ENCODE measurements at regions not wholly inside any gene's neighbourhood (a gene's known extent, or its start where the extent isn't known, plus 50 kb on each side); places are given as distances from the start of the nearest gene placed in this dataset.

DNA sequence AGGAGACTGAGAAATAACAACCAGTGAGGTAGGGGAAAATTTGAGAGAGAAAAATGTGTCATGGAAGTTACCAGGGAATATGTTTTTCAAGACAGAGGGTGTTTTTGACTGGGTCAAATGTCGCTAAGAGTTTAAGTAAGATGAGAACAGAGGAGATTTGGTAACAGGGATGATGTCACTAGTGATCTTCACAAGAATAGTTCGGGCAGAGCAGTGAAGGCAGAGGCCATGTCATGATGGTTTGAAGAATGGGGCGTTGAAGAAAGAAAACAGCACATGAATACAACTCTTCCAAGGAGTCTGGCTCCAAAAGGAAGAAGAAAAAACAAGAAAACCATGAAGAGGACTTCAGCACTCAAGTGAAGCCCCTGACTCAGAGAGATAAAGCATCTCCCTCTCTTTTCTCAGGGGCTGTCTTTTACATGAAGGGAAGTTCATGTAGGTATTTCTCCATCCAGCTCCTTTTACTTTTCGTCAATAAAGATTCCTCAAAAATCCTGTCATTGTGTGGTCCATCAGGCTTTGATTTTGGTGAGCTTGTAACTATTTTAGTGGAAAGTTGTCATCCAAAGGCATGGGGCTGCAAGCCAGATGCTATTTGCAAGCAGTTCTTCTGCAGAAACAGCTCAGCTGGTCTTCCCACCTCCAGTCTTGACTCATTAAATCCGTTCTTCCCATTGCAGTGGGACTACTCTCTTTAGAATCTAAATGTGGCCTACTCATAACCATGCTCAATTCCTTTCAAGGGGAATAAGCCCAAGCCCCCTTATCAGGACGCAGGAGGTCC lies 397.3 kb downstream of the LMX1A start:
- intact Hi-C loops (cut with DNase I): no loop called here
- DNase-seq (ENCODE audit: low spot score): no peak

DNA sequence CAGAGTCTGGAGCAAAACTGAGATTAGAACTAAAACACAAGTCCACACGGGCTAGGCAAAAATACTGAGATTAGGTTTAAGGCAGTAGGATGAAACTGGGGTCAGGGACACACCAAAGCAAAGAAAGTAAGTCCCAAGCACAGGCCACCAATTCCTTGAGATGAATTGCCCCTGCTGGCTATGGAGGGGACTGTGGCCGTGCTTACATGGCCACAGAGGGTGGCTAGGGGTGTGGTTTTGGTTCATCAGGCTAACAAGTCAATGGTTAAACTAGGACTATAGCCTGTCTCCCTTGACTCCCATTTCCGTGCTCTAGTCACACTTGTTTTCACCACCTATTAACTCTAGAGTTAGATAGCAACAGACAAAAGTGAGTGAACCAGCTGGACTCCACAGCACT lies 394.8 kb downstream of the PBX1 start:
- intact Hi-C loops (cut with DNase I): no loop called here
- no peak for DNase-seq (ENCODE audit: low spot score)

DNA sequence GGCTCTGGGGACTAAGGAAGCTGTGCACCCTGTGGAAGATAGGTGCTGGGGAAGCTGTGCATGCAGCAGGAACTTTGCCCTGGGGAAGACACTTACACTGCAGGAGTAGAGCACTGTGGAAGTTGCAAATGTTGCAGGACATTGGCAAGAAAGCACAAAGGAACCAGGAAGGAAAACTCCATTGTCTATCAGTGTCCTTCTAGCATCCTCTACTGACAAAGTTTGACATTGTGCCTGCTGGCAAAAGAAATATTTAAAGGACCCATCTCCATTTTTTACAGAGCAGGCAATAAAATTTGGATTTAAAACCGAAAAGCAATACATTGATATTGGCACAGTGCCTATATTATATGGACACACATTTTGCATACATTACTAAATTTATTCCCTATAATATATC lies 394.1 kb downstream of the PBX1 start:
- DNase-seq (ENCODE audit: low spot score): no peak
- intact Hi-C loops (cut with DNase I): no loop called here

DNA sequence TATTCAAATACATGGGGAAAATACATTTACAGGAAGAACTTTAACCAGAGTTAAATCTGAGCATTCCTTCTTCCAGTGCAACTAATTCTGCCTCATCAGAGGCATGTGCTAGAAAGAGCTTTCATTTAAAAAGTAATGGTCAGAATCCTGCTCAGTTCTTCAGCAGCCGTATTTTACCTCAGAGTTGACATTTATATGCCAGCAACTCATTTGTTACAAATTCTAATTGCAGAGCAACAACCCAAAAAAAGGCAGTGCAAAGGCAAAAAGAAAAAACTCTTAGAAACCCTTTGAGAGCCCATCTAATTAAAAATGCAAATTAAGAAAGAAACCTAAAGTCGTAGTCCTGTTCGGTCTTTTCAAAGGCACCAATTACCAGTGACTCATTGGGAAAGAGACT lies 392.5 kb downstream of the PBX1 start:
- intact Hi-C loops (cut with DNase I): no loop called here

DNA sequence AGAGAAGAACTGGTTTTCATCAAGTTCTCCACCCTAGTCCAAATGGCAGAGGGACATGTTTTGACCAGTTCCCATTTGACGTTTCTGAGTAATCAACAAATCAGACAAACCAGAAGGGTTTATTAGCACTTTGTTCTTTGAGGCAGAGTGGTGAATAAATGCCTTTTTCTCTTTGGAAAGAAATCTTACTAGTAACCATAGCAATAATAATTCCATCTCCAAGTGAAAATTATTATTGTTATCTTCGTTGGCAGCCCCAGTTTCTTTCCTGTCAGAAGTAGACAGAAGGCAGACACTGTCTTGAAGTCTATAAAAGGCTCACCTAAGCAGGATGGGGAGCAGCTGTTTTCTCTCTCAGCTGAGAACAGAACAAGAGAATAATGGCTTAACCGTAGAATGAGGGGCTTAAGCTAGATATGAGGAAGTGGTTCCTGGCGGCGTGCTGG lies 391.6 kb downstream of the PBX1 start:
- intact Hi-C loops (cut with DNase I): no loop called here
- no peak for DNase-seq (ENCODE audit: low spot score)

More for the DNA sequence above, 392.5 kb downstream of the PBX1 start:
- no peak for DNase-seq (ENCODE audit: low spot score)

DNA sequence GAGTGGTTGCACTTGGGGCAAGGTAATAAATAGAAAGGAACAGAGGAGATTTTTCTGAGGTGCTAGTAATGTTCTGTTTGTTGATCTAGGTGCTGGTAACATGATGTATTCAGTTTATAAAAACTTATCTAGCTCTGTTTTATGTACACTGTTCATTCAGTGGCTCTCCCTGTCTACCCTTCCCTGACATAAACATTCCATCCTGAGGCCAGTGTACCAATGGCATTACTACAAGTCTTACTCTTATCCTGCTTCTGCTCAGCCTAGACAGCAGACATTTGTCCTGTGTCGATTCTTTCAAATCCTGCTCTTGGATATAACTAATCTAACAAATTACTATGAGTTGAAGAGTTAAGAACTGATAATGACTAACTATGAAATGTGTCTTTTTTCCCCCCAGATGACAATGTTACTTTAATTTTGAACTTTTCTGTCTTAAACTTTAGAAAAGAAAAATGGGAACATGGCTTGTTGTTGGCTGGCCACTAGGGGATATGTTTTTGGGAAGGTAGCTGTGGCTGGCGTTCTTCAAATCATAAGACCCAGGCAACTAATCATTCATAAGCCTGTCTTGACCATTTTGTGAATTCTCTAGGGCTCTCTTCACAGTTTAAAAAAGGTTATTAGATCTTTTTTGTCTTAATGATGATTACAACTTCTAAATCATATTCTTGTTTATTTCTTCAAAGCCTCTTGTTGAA lies 390.9 kb downstream of the PBX1 start:
- intact Hi-C loops (cut with DNase I): no loop called here
- no peak for DNase-seq (ENCODE audit: low spot score)

DNA sequence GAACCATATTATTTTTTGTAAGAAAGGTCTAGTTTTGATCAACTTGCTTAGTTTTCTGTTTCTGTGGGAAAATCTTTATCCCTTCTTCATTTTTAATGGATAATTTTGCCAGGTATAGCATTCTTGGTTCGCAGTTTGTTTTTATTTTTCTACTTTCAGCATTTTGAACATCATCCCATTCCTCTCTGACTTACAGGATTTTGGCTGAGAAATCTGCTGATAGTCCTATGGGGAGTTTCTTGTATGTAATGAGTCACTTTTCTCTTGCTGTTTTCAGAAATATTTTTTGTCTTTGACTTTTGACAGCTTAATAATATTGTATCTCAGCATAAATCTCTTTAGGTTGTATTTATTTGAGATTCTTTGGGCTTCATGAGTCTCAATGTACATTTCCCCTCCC lies 389.1 kb downstream of the PBX1 start:
- no peak for DNase-seq (ENCODE audit: low spot score)

DNA sequence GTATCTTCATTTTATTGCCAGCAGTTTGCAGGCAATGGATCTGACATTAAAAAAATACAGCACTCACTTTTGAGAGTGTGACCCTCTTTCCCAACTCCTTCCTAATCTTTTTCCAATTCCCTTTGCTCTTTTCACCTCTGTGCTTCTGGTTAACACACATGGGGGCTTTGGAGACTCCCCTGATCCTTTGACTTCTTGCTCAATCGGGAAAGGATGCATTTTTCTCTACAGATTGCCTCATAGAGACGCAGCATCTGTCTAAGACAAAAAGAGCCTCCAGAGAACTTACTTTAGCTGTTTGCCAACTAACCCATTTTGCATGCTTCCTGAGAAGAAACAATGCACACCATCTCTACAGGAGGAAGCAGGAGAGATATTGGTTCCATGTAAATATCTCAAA lies 378.3 kb downstream of the PBX1 start:
- DNase-seq (ENCODE audit: low spot score): no peak
- intact Hi-C loops (cut with DNase I): no loop called here

More for the DNA sequence above, 389.1 kb downstream of the PBX1 start:
- intact Hi-C loops (cut with DNase I): no loop called here

DNA sequence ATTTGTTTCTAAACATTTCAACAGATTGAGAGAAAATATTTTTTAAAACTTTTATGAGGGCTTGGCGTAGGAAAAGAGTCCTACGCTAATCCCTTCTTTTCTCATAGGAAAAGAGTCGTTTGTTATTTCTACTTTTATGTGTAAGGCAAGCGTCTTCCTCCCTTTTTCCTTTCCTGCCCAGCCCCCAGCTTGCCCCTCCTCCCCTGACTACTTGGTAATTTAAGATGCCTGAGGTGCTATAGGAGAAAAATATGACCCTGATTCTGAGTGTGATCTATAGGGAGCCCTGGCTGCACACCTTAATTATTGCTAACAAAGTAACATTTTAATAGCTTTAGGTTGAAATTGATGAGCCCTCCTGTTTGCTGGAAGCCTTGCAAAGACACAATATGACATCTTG lies 373.6 kb downstream of the PBX1 start:
- DNase-seq (ENCODE audit: low spot score): no peak
- intact Hi-C loops (cut with DNase I): loop anchor here (5.0 kb wide), 1 partner anchor 45 kb away; no protein-coding TSS in a partner anchor

DNA sequence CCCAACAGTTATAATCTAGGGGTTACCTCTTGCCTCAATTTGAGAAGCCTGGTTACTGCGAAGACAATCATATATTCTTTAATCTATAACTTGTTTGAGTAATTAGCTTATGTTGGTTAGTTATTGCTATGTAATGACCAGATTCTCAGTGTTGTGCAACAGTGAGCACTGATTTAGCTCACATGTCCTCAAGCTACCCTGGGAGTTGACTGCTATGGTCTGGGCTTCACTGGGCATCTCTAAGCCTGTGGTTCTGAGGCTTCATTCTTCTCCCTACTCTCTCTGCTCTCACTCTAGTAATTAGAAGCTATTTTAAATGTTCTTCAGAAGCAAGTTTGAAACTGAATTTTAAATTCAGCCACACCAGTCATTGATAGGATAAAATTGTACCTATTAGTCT lies 371.8 kb downstream of the PBX1 start:
- intact Hi-C loops (cut with DNase I): loop anchor here (5.0 kb wide), 1 partner anchor 46 kb away; no protein-coding TSS in a partner anchor

DNA sequence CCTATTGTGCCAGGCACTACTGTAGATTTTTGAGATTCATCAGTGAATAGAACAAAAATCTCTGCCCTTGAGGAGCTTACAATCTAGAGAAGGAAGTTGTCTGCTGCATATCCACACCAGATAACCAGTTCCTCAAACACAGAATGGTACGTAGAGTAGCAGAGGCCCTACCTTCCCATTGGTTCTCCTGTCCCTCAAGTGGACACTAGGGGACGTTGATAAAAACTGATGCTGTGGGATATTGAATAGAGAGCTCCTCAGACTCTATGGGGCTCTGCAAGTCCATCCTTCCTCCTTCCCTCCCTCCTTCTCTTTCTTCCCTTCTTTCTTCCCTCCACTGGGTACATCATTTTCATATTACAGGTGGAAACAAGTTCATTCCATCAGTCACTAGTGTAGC lies 371.3 kb downstream of the PBX1 start:
- no peak for DNase-seq (ENCODE audit: low spot score)
- intact Hi-C loops (cut with DNase I): loop anchor here (5.0 kb wide), 1 partner anchor 47 kb away; no protein-coding TSS in a partner anchor

More for the DNA sequence above, 371.8 kb downstream of the PBX1 start:
- no peak for DNase-seq (ENCODE audit: low spot score)

DNA sequence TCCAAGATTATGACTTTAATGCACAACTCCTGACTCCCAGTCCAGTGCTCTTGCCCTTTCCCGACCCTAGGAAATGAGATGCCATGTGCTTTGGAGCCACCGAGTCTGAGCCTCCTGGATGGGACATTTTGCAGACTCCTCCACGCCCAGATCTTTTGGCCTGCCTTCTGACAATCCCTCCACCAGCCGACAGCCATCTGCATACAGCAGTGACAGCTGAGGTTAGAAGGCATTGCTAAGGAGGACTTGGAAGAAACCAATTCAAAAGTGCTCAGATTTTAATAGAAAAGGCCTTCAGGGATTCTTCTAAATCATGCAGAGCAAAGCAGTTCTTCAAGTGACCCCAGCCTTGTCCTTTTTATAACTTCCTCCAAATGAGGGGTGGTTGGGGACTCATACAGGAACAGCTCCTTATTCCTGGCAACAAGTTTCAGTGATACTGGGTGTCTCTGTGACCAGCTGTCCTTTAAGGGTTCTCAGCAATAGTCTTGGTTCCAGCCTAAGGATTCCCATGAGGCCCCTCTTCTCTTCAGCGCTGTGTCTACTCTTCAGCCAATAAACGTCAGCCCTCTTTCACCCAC lies 369.3 kb downstream of the PBX1 start:
- intact Hi-C loops (cut with DNase I): no loop called here
- no peak for DNase-seq (ENCODE audit: low spot score)

DNA sequence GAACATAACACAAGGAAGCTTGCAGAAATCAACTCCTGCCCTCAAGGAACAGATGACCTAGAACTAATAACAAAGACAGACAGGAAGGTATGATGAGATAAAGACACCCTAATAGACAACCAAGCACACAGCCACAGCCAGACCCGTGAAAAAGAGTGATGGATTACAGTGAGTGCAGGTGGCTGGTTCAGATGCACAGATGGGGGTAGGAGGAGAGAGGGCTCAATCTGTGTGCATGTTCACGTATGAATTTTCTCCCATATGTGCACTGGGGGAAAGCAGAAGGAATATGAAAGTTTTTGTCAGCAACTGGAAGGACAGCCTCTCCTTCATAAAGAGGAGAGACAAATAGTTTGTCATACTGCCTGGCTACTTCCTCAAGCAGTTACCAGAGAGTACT lies 367.1 kb downstream of the PBX1 start:
- intact Hi-C loops (cut with DNase I): no loop called here
- no peak for DNase-seq (ENCODE audit: low spot score)

DNA sequence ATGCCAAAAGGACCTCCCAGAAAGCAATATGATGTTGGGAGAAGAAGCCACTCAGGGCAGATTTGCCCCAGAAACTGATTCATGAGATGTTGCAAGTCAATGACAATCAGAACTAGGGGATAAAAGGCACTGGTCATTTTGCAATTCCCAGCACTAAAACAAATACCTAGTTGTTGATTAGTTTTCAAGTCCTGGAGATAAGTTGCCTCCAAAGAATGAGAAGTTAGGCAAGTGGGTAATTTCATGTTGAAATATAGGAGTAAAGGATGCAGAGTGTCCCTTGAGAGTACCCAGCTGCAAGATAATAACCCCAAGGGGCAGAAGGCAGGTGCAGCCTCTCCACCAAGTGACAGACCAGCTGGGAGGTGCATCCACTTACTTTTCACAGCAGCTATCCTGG lies 363.6 kb downstream of the PBX1 start:
- intact Hi-C loops (cut with DNase I): no loop called here
- DNase-seq (ENCODE audit: low spot score): no peak

DNA sequence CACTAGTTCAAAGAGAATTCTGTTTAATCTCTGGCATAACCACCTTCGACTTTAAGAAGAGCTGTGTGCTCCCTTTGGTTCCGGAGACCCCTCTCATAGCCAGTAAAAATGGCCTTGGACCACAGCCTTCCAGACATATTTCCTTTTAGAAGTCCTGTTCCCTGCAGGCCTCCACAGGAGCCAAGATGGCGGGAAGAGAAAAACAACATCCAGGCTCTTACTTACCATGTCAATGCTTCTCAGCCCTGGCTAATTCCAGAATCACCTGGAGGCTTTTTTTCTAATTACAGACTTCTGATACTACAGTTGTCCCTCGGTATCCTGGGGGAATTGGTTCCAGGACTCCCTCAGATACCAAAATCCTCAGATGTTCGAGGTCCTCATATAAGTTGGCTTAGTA lies 362.5 kb downstream of the PBX1 start:
- intact Hi-C loops (cut with DNase I): no loop called here
- DNase-seq (ENCODE audit: low spot score): no peak

DNA sequence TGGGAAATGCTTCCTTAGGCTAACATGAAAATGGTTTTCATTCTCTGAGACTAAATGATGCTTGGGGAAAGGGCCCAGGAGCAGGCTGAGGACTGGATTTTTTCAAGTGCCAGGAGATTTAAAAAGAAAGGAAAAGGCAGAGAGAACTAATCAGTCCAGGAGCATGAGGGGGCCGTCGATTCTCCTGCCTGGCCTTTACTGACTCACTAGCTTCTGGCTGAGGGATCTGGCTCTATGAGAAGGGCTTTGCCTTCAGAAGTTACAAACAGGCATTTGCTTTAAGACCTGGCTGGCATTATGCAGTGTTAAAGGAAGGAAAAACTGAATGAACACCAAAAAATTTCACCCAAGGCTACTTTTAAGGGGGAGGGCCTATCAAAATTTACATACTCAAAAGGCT lies 359.2 kb downstream of the PBX1 start:
- intact Hi-C loops (cut with DNase I): loop anchor here (10.0 kb wide), 2 partner anchors 303 to 473 kb away; no protein-coding TSS in a partner anchor

DNA sequence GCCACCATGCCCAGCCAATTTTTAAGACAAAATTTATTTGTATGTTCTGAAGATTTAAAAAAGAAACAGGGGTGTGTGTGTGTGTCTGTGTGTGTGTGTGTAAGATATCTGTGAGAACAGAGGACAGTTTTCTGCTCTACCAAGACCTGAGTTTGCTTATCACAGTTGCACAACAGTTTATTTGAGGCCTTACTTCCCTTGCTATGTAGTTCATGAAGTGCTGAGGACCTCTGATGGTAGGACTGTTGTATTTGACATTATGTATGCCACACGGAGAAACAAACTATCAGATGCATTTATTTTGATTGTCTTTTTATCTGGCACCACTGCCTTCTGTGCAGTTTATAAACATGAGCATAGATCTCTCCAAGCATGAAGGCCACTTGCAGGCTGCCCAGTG lies 355.2 kb downstream of the PBX1 start:
- no peak for DNase-seq (ENCODE audit: low spot score)
- intact Hi-C loops (cut with DNase I): loop anchor here (5.0 to 10.0 kb wide), 4 partner anchors 92 to 469 kb away; no protein-coding TSS in a partner anchor

More for the DNA sequence above, 359.2 kb downstream of the PBX1 start:
- no peak for DNase-seq (ENCODE audit: low spot score)

DNA sequence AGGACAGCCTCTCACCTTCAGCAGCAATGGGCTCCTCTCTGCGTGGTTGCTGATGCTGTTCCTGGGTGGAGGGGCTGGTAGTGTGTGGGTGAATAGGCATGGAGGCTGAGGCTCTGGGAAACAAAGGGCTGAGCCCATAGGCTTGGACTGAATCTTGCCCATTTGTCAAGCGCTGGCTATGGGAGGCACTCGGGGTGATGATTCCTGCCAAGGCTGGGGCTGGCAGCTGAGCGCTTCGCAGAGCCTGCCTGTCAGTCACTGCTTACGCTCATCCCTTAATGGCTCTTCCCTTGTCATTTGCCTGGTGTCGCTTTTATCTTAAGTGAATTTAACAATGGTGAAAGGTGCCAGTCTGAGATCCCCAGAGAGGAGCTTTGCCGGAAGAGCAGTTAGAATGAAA lies 353.3 kb downstream of the PBX1 start:
- intact Hi-C loops (cut with DNase I): loop anchor here (5.0 to 10.0 kb wide), 4 partner anchors 90 to 467 kb away; no protein-coding TSS in a partner anchor
- no peak for DNase-seq (ENCODE audit: low spot score)

DNA sequence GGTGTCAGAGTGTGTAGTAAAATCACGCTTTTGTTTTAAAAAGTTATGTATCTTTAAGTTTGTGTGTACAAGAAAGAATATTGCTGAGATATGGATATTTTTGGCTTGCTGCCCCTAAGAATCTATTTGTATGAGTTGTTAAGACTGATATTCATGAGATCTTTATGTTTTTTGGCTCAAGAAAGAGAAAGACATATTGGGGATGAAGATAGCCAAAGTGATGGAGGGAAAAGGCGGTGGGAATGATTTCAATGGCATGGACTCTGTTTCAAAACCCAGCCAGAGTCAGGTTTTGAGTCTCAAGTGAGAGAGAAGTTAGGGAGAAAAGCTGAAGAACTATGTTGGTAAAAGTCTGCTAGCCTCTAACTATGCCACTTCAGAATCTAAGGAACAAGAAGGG lies 351.7 kb downstream of the PBX1 start:
- intact Hi-C loops (cut with DNase I): loop anchor here (5.0 to 10.0 kb wide), 4 partner anchors 88 to 466 kb away; no protein-coding TSS in a partner anchor
- no peak for DNase-seq (ENCODE audit: low spot score)

DNA sequence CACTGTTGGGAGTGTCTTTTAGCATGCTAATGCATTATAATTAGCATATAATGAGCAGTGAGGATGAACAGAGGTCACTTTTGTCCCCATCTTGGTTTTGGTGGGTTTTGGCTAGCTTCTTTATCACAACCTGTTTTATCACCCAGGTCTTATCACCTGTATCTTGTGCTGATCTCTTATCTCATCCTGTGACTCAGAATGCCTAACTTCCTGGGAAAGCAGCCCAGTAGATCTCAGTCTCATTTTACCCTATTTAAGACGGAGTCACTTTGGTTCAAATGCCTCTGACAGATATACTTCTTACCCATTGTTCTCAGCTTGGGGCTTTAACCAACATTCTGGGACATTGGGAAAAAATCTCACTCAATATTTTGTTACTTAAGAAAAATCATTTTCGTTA lies 348.7 kb downstream of the PBX1 start:
- DNase-seq (ENCODE audit: low spot score): no peak
- intact Hi-C loops (cut with DNase I): no loop called here

All from cardiac septum (tissue), 1 donor.